HG03108 (cell line): ENCODE measurements at regions not wholly inside any gene's neighbourhood (a gene's known extent, or its start where the extent isn't known, plus 50 kb on each side); places are given as distances from the start of the nearest gene placed in this dataset.

Experiments
- ATAC-seq: cut with Tn5 transposase; IDR thresholded peaks from one replicate; pipeline ENCODE4 v1.9.1; 2021; ENCODE audit warnings: moderate library complexity; ENCODE audit not compliant: unreplicated experiment

DNA sequence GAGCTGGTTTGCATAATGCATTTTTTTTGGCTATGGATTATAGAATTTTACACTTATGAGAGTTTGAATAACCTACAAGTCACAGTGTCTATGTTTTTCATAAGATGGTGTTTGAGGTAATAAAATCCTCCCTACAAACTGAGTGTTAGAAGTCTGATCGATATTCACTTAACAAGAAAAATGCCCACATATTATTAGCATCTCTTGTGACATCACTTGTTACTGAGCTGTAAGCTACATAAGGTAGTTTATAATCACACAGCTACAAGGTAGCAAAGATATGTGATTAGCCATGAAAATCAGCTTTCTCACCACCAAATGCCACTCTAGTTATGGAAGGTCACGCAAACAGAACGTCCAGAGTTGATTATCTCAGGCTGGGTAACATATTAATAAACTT lies 669.6 kb downstream of the PCDH18 start:
- ATAC-seq, result no peak

DNA sequence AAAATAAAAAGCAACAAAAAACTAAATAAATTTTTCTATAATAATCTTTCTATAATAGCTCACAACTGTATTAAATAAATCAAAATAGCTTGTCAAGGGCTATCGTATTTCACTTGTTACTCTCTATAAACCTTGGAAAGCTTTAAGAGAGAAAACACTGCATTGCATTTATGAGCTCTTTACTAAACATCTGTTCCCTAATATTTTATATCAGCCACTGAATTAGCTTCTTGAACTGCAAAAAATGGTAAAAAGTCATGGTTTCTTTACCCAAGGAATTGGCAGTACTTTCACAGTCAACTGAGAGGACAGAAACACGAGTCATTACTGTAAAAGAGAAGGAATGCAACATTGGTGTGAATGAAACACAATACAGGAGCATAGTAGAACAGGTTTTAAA lies 671.2 kb downstream of the PCDH18 start:
- no peak for ATAC-seq

DNA sequence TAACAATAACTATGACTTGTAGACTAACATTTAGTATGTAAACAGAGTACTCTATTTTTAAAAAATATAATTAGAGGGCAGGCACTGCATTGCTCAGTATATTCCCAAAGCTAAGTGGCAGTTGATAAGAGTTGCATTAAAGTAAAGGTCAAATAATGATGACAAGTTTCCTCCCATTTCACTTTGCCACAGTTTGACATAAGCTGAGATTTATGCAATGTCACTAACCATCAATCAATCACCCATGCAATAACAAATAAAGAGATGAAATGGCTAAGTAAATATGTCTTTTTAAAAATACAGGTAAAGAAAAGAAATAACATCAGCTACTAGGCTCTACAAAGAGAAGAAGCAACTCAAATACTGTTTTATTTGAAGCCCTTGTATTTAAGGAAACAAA lies 673.4 kb downstream of the PCDH18 start:
- no peak for ATAC-seq

DNA sequence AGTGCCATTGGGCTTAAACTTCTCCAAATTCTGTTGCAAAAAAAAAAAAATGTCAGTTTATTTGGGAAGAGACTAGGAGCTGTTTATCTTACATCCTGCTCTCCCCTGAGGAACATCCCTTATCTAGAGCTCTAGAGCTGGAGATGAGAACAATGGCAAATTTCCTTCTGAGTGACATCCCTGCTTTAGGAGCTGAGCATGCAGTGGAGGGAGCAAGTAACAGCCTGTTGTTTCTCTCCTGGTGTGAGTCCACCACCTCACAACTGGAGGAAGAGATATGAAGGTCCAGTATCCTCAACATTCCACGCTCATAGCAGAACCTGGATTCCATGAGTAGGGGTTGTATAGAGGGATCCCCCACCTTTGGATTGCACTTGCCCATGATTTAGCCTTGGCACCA lies 676.4 kb downstream of the PCDH18 start:
- no peak for ATAC-seq

DNA sequence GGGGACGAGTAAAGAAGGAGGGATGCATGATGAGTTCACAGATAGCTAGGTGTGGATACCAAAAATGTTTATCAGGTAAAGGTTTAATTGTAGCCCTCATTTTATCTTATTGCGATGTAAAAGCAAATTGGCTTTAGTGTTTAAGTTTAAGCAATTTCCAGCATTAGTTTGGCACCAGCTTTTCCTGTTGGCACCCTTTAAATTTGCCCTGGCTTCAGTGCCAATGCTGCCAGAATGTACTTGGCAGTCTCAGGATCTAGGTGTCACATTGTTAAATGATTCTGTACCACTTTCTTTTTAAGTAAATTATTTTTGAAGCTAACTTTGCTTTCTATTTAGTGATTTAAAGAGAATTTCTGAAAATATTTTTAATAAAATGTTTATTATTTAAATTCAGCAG lies 681.8 kb downstream of the PCDH18 start:
- no peak for ATAC-seq

DNA sequence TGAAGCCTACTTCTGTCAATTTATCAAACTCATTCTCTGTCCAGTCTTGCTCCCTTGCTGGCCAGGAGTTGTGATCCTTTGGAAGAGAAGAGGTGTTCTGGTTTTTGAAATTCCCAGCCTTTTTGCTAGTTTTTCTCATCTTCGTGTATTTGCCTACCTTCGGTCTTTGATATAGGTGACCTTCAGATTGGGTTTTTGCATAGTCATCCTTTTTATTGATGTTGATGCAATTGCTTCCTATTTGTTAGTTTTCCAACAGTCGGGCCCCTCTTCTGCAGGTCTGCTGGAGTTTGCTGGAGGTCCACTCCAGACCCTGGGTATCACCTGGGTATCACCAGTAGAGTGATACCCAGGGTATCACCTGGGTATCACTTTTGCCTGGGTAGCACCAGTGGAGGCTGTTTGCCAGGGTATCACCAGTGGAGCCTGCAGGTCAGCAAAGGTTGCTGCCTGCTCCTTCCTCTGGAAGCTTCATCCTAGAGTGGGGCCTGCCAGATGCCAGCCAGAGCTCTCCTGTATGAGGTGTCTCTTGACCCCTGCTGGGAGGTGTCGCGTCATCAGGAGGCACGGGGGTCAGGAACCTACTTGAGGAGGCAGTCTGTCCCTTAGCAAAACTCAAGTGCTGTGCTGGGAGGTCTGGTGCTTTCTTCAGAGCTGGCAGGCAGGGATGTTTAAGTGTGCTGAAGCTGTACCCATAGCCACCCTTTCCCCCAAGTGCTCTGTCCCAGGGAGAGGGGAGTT lies 684.2 kb downstream of the PCDH18 start:
- ATAC-seq, result no peak

DNA sequence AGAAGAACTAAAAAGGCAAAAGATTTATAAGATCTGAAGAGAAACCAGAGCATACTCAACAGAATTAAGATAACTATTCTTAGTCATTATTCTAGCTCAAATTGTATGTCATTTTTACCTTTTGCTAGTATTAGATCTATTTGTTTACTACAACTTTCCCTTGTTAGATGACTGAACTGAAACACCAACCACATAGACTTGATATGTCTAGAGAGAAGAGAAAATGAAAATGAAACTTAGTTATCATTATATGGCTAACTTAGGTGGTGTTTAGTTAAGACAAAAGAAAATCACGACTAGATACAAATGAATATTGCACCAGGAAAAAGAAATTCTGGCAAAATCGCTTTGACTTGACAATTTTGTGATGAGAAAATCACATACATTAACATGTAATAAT lies 690.8 kb downstream of the PCDH18 start:
- no peak for ATAC-seq

DNA sequence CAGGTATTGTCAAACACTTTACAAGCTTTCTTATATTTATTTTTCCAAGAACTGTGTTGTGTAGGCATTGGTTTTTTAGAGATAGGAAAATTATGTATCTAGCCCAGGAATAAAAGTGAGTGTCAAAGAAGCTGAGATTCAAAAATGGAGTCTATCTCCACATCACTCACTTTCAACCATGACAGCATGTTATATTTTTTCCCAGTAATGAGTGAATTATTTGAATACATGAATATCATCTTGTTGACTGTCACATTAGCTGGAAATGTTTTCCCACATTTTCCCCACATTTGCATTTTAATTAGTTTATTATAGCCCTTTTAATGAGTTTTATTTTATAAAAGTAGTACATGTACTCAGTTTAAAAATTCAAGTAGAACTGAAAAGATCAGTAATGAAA lies 693.7 kb downstream of the PCDH18 start:
- ATAC-seq, result no peak

DNA sequence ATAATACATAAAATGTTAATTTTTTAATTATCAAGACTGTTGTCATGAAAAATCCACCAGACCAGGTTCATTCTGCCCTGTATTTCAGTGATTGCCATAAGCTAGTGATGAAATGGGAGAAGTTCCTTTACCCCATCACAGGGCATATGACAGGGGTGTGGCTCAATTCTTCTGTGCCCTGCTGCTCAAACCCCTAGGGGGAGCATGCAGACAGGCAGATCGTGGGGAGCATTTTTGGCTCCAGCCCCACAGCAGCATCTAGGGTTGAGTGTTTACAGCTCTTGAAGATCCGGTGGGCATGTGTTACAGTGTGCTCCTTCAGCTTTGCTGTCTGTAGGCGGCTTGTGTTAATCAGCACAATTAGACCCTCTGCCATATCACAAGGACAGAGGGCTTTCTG lies 700.7 kb downstream of the PCDH18 start:
- ATAC-seq, result no peak

DNA sequence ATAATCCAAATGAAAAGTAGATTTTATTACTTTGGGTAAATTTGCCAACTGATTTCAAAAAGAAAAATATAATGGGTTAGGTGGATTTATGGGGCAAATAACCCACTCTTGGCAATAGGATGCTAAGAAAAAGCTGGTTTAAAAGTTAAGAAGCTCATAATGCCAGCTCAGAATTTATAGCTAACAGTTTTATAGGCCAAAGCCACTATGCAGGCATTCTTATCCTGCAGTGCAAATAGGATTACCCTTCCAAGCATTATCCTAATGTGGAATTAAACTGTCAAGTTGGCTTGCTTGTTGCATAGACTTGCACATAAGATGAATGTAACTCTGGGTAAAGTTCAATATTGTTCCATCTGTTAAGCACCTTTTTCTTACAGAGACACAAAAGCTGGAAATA lies 703.0 kb downstream of the PCDH18 start:
- no peak for ATAC-seq

DNA sequence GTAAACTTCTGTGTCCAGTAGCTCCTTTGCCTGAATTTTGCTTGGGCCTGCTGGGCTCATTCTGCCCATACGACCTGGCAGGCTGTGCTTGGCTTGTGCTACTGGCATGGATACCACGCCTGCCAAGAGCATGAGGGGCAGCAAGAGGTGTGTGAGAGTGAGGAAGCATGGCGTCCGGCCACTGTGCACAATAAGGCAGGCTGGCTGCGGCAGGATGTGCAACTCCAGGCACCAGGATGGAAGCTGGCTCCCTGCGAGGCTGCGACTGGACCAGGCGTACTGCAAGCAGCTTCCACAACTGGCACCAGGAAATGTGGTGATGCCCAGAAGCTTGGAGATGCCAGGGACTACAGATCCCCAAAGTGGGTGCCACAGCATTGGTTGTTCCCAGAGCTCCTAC lies 709.3 kb downstream of the PCDH18 start:
- ATAC-seq, result no peak

DNA sequence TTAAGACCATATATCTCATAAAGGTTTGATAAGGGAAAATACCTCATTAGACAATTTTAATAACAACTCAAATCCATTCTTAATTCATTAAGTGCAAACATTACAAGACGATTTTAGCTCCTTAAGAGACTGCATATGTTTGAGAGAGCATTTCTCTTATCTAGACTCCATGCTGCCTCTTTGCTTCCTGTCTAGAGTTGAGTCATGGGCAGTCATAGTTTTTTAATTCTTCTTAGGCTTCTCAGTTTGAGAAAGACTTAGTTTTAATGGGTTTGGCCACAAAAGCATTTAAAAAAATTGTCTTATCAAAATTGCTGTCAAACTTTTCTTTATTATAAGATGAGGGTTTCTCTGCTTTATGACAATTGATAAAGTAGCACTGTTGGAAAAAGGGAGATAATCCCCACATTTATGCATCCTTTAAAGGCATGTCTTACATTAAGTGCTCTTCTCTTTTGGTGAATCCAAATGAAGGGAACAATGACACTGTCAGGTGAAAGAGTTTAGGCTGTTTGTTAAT lies 713.4 kb downstream of the PCDH18 start:
- ATAC-seq, result no peak

DNA sequence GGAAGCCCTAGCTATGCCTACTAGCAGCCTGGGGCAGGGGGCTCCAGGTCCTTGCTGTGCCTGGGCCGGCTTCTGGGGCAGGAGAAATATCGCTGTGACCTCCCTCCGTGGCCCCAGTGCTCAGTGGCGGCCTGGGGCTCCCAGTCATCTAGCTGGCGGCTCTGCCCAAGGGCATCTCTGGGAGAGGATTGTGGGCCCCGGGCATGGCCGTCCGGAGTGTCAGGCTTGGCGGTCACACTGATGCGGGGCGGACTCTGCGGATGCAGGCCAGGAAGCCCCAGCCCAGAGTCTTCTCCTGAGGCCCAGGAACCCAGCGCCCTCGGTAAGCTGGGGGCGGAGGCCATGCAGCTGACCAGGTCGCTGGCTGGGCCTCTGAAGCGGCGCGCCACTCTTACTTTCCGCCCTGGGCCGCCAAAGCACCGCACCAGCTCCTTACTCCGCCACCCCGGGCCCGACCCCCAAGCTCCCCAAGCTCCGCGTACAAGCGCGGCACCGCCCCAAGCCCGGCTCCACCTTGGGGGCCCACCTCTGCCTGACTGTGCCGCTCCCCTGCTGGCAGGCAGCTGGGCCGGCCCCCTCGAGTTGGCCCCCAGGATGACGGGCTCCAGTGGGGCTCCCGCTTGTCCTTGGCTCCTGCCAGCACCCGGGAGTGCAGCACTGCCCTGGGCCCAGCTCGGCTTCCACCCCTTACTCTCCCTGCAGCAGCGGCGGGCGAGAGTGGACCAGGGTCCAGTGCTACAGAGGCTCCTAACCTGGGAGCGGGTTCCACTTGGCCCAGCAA lies 720.0 kb downstream of the PCDH18 start:
- ATAC-seq, result no peak

DNA sequence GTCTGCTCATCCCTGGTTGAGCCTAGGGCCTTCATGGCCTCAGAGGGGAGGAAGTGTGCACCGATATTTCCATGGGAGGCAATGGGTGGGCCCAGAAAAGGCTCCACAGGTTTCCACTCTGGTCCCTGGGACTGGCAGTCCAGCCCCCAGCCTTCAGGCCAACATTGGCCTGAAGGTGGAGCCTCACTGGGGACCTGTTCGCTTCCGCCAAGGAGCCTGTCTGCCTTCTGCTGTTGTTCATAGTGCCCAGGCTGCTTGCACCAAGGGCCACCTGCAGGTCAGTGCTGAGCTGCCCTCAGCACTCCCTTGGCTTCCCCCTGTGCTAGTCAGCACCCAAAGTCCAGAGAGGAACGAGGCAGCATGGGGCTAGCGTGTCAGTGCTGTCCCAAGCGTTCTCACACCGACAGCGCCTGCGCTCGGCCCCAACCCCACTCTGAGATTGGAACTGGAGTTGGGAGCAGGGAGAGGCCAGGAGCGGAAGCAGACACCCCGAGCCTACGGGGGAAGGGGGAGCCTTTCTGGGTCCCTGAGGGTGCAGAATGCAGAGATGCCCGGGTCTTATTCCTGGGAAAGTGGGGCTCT lies 720.7 kb downstream of the PCDH18 start:
- no peak for ATAC-seq

DNA sequence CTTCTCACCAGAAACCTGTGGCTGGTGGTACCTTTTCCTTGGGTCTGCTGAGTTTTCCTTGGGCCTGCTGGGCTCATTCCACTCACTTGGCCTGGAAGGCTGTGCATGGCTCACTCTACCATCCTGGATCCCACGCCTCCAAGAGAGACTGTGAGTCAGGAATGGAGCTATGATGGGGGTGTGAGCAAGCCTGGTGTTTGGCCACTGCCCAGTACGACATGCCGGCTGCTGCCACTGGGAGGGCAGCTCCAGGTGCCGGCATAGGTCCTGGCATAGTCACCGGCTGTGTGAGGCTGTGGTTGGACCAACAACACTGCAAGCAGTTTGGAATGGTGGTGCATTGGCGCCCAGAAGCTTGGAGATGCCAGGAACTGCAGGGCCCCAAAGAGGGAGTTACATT lies 721.7 kb downstream of the PCDH18 start:
- no peak for ATAC-seq

DNA sequence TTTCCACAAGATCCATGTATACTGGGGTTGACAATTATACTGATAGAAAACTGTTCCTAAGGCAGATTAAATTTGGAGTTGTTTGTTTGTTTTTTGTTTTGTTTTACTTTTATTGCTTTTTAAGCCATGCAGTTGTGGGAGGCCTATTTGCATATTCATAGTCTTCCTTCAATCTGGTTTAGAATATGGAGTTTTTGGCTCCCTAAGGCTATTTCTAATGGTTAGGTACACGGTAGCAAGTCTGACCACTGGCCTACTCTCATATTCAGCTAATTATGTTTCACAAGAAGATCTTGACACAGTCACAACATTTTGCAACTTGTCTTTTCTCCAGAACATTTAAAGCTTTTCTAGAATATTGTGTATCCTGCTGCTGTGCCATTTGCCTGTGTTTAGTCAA lies 725.5 kb downstream of the PCDH18 start:
- no peak for ATAC-seq

DNA sequence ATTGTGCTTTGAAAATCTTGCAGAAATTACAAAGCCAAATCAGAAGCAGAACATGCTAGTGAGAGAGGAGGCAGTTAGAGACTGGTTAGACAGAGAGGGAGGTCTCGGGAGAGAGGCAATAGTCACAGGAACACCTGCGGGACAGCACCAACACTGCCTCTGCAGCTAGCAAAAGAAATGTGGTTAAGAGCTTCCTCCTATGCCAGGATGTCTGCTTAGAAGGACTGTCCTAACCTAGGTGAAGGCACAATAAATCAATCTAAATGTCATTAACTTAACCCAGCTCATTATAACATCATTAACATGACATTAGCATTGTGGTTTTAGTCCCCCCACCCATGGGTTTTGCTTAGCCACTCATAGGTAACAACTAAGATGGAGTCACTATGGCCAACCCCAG lies 726.7 kb downstream of the PCDH18 start:
- ATAC-seq, result no peak

DNA sequence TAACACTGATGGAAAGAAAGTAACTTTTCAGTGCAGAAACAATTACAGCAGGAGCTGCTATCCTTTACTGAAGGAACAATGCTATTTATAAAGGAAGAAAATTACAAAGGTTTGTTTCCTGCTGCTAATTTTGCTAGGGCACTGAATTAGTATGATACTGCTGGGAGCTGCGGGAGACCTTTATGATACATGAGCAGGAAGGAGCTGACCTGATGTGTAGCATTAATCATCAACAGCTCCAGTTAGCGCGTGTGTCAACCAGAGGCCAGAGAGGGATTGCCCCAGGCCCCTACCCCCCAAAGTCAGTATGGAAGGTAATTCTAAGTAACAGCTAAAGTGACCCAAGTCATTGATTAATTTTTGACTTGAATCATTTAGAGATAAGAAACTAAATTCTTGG lies 728.9 kb downstream of the PCDH18 start:
- no peak for ATAC-seq

DNA sequence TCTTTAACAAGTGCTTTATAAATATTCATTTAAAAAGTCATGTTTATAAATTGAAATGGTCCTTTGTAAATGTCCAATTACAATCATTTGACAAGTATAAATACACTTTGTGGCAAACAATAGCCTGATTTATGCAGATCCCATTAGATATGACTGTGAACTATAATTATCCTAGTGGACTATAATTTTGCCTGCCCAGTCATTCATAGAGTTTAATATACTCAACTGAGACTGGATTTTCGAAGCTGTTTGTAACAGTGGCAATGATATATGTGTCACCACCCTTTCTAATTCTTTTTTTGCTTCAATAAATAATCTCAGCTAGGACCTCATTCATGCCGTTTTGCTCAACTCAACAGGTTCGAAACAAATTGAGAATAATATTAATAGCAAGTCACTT lies 732.0 kb downstream of the PCDH18 start:
- no peak for ATAC-seq

DNA sequence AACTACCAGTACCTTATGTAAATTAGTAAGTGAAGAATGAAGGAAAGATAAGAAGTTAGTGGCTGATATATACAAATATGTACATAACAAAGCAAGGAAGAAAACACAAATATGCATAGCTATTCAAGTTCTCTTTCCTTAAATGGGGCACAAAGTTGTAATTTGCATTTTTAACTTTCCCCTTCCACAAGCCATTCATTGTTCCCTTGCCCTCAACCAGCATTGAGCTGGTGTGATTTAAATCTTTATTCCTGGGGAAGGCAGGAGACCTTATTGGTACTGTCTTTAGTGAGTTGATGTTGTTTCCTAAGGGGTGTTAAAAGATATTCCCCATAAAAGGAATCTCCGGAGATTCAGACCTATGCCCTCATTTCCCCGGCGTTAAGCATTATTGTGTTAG lies 735.3 kb downstream of the PCDH18 start:
- no peak for ATAC-seq

DNA sequence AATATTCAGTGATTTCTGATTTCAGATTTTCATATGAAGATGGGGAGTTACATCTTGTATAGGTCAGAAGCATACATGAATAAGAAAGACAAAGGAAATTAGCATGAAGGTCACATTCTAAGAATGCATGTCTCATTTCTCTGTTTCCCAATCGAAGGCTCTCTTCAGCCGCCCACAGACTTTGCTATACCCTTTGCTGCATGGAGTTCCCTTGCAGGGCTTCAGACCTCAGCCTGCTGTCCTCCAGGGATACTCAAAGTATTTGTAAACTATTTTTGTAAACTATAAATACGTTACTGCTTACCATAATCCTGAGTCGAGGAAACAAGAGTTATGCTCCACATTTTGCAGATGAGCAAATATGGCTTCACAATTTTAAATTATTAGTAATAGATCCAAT lies 738.4 kb downstream of the PCDH18 start:
- no peak for ATAC-seq

DNA sequence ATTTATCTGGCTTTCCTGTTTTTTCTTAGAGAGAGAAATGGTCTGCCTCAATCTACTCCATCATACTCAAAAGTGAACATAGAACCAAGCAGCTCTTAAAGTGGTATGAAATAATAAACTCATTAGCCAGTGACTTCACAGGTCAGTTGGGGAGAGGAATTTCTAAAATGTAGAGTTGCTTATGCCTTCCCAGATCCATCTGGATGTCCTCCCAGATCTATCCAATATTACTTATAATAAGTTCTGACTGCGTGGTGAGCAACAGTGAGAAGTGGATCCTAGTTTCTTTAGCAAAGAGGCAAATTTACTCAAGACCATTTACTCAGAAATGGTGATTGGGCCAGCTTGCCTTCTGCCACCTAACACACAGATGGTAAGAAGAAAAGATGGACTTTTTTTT lies 748.0 kb downstream of the PCDH18 start:
- no peak for ATAC-seq
